Testis (tissue), 2 donors: ENCODE measurements at regions not wholly inside any gene's neighbourhood (a gene's known extent, or its start where the extent isn't known, plus 50 kb on each side); places are given as distances from the start of the nearest gene placed in this dataset.

ENCODE experiments used
- CTCF ChIP-seq, 3 experiments: fragments of 450-650 bp in 2 of 3; fragments of 200-600 bp in 1 of 3; sonication (generic) in 1 of 3; IDR thresholded peaks; one replicate each; pipeline ENCODE4 v1.5.1; 2016 to 2019; ENCODE audit warnings: antibody characterized with exemption in 3 of 3, mild to moderate bottlenecking in 2 of 3, moderate library complexity in 1 of 3
- POLR2A ChIP-seq: fragments of 450-650 bp; IDR thresholded peaks from one replicate; pipeline ENCODE4 v1.6.1; 2017; ENCODE audit warnings: antibody characterized with exemption, mild to moderate bottlenecking, moderate library complexity

- TF ChIP-seq CTCF (IDR thresholded peaks at IDR 0.05) = no peak
- no peak for TF ChIP-seq POLR2A
Measured at GRCh38 chr2:204292439-204292838, 252.8 kb upstream of the PARD3B start.
